IPS DF 4.7 (cell line): ENCODE measurements at regions not wholly inside any gene's neighbourhood (a gene's known extent, or its start where the extent isn't known, plus 50 kb on each side); places are given as distances from the start of the nearest gene placed in this dataset.

Source experiments
- DNase-seq: peaks from one replicate; pipeline ENCODE4 v3.0.0-alpha.2; 2013; ENCODE audit warnings: low spot score; ENCODE audit errors: extremely low read depth

- no peak for DNase-seq
Measured at GRCh38 chr12:85352016-85352415, 72.0 kb downstream of the ALX1 start.

DNA sequence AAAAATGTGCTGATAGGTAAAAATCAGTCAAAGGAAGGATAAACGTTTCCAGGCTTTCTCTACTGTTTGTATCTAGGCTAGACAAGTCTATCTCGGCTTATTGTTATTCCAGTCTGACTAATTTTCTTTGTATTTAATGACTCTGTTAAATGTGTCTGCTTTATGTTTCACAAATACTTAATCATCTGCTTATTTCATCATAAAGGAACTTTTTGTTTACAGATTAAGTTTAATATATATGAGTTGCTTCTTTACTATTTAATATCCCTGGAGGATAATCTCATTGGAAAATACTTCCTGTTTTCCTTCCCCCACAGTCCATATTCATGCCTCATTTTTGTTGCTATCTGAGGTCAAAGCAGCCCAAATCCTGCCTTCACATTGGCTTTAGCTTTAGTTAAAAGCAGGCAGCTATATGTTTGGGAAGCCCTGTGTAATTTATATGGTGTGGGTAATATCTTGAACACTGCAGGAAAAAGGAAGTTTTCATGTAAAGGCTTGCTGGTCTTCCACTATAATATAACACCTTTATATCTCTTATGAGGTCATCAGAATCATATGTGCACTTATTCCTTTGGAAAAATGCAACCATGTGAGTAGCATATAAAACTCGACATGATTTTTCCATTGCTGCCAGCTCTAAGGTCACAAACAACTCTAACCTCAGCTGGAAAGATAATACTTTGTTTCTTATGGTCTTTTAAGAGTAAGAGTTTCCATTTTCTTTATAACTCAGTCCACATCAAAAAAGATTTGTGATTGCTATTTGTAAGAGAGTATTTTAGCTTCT is 76.8 kb downstream of the ALX1 start:
- DNase-seq: no peak

DNA sequence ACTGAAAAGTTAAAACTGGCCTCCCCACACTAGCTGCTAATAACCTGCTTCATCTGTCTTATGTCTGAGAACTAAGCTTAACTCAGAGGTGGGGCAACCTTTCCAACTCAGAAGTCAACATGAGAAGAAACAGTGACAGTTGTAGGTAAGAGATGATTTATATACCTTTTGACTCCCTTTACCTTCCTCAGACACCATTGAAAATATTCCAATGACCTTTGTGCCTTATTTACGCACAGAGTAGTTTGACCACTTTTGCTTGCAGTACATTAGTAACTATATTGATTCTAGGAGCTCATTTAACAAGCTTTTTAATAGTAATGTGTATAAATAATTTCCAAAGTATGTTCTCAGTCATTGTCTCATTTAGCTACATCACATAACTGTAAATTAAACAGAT is 77.6 kb downstream of the ALX1 start:
- DNase-seq: no peak

DNA sequence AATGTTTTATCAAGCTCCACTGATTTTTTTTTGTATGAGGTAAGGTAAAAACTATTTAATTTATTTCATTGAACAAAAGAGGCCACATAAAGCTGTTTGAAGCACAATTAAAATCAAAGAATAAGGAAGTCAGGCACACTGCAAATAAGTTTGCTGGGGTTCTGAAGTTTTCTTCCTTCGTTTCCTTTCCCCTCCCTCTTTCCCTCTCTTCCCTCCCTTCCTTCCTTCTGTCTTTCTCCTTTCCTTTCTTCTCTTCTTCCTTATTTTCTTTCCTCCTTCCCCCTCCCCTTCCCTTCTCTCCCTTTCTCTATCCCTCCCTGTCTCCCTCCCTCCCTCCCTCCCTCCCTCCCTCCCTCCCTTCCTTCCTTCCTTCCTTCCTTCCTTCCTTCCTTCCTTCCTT is 78.7 kb downstream of the ALX1 start:
- DNase-seq: no peak

DNA sequence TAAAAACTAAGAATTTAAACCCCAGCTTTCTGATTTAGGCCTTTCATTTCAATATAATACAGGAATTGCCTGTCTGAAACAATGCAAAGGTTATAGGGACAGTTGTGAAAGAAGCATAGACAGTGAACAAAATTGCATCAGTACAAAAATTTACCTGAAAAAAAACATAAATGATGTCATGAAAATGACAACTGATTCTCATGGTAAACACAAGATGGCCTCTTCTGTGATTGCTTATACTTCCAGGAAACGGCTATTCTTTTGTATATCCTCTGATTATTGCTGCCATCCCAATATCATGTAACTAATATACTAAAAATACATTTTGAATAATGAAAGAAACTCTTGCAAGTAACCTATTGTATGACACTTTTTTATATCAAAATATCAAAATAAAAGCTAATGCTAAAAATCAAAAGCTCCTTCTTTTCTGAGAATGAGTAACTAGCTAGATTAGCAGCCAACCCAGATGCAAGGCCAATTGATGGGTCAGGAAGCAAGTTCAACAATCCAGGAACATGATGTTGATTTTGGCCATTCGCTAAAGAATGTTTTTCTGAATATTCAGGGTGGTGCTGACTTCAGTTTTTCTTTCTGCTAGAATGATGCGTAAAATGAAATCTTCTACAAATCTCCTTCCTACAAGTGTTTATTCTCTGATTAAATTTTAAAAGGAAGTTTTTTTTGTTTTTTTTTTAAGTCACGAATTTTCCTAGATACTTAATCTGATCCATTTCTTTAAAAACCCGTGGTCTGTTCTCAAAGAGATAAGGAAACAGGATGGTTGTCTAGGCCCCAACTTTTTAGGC is 83.6 kb downstream of the ALX1 start:
- no peak for DNase-seq

GRCh38 chr12:85367936-85368335 is 87.9 kb downstream of the ALX1 start:
- no peak for DNase-seq

GRCh38 chr12:85369365-85370154 is 89.5 kb downstream of the ALX1 start:
- DNase-seq: no peak

DNA sequence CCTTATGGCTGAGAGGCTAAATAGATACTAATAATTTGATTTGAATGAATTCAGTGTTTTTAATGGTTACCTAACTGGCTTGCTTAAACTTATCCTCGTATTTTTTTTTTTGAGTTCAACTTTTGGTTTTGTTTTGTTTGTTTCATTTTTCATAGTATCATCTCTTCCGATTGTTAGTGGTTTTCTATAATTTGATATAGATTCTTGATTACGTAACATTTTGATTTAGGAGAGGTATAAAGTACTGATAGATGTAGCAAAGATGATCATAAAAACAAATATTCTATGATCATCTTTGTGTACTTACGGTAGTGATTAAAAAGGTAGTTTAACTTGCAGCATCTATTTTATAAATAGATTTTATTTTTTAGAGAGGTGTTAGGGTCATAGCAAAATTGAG is 93.0 kb downstream of the ALX1 start:
- no peak for DNase-seq

DNA sequence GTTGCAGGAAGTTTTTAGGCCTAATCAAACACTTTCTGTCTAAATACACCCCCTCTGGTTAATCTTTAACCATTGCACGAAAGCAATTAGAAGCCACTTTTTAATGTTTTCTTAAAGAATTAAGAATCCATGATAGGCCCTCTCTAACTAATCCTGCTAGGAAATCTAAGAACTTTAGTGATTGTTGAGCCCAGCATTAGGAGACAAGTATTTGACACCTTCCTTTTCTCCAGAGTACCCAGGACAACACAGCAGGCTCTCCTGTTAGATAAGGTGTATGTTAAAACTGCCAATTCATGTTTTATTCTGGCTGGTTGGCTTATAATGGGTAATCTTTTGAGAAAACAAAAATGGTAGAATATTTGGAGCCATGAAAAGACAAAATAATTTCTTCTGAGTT is 95.0 kb downstream of the ALX1 start:
- DNase-seq: no peak

DNA sequence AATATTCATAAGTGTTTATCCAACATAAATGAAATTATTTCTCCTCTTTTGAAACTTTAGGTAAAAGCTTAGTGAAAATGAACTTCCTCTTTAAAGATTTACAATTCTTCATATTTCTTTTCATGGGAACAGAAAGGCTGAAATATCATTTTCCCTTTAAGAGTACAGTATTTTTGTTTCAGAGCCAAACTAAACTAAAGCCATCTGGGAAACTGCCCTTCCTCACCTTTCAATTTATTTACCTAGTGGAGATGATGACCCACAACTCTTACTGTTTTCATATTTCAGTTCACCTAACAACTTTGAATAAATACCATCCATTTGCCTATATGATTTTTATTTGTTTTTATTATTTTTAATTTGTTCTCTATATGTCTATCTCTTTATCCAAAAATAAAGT is 105.4 kb downstream of the ALX1 start:
- DNase-seq: no peak

- DNase-seq: no peak
Measured at GRCh38 chr12:85390266-85390665, 110.2 kb downstream of the ALX1 start.

DNA sequence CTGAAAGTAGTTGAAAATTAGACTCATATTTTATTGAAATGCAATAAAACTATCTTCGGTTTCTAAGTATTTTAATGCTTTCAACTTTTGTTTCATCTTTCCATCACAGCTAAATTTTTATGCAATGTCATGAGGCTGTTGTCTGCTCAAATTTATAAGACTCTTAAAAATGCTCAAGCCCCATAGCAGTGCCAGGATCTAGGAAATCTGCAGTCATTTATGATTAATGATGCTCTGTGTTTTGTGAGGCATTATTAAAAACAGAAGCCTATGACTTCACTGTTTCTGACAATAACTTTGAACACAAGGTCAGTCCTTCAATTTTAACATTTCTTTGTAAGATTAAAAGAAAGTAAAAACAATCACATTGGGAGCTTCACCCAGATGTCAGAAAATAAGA is 112.5 kb downstream of the ALX1 start:
- no peak for DNase-seq

GRCh38 chr12:85393606-85394005 is 113.6 kb downstream of the ALX1 start:
- no peak for DNase-seq

DNA sequence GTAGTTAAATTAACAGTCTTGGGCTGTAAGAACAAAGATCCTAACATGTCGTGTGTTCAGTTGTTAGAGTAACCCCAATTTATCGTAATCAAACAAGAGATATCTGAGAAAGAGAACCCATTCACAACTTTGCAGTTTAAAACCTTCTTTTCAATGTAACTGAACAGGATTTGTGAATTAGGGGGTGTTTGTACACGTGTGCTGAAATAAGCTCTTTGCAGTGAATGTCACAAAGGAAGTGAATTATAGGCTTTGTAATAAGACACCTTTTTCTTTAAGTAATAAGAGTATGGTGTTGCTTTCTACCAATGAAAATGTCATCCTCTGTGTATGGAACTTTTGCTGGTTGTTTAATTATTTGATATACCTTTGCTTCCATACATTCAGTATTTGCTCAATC is 114.0 kb downstream of the ALX1 start:
- no peak for DNase-seq

- no peak for DNase-seq
Measured at GRCh38 chr12:85394809-85395208, 114.8 kb downstream of the ALX1 start.

- no peak for DNase-seq
Measured at GRCh38 chr12:85405262-85405661, 125.2 kb downstream of the ALX1 start.

- DNase-seq: no peak
Measured at GRCh38 chr12:85405781-85406522, 125.9 kb downstream of the ALX1 start.

DNA sequence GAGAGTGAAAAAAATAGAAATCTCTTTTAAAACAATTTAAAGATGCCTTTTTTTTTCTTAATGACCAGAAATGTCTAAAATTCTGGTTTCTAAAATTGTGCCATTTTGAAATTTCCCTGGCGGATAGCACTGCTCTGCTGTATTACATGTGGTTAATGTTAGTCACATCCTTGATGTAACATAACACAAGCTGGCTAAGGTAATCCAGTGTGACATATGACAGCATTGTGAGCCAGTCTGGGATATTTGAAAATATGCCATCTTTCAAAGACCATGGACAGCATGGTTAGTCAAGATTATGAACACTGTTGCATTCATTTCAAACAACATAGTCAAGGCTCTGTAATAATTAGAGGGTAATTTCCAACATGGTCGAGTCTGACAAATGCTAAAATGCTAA is 133.2 kb downstream of the ALX1 start:
- DNase-seq: no peak

DNA sequence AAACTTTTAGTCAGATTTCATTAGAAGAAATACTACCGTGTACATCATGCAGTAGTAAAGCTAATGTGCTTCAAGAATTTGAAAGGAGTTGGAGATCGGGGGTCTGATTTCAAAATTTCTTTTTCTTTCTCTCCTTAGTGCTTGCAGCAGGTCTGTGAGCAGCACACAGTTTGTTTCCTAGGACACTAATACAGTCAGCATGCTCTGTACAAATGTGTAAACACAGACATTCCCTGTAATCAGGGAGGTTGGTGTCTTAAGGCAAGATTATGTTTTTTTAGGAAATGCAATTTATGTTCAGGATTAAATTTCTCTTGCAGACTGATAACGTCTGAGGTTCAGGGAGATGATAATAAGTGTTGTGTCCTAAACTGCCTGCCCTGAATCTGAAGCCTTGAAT is 142.7 kb downstream of the ALX1 start:
- no peak for DNase-seq

DNA sequence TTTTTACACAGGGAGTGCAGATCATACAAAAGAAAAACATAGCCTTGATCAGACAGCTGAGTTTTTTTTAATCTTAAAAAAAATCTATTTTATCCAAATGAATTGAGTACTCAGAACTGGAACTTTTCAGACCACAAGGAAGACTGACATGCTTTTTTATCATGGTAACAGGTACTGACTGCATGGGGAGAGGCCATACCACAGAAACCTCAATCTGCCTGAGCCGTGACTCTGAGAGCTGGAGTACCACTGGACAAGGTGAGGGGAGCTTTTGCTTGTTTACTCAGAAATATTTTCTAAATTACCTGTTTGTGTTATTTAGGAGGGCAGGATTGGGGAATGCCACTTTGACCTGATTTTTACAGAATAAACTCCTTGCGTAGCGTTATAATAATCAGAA is 143.9 kb downstream of the ALX1 start:
- DNase-seq: no peak

DNA sequence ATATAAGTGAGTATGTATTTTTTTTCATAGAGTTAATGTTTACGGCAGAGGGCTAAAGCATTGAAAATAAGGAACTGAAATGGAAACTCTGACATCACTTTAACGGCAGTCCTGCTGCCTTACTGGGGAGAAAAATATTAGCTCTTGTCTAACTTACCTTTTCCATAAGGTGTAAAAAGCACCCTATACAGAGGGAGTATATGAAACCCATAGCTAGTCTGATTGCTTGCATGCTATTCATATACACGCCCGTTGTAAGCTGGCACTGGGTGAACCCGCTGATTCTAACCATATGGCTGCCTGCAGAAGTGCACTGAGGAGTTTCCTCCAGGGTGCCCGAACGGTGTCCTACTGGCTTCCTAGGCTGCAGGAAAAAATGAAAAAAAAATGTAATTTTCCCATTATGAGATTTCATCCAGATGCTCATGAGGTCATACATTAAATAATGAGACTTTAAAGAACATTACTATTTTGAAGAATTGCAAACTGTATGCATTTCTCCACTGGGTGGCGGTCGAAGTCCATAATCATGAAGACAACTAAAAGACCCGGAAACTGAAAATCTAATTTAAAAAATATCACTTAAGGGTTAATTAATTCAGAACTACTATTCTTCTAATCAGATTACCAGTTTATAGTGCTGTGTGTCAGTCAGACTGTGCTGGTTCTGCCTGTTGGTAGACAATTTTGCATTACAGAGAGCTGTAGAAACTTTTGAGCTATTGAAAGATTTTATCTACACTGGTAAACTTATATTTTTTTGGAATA is 144.7 kb downstream of the ALX1 start:
- DNase-seq: no peak
